GM12872 (cell line): ENCODE measurements at regions not wholly inside any gene's neighbourhood (a gene's known extent, or its start where the extent isn't known, plus 50 kb on each side); places are given as distances from the start of the nearest gene placed in this dataset.

Source experiments
- TF ChIP-seq, protein P1 (sequence below): IDR thresholded peaks from 3 replicates; pipeline ENCODE4 v1.5.1; 2011; ENCODE audit warnings: low read depth, mild to moderate bottlenecking, low read length, moderate library complexity; ENCODE audit not compliant: insufficient read depth

DNA sequence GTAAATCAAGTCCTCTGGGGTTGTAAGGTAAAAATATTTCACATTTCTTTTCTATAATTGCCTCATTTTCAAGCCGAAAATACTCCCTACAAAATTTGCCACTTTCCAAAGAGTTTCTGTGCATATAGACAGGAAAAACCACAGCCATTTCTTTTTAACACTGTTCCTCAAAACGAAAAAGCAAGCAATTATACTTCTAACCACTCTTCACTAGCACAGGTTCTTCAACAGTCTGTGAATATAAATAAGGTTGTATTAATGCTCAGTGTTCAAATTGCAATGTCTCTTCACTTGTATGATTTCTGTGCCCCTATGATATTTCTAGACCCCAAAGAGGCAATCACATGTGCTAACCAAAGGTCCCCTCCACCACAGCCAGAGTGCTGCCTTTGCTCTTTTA lies 206.0 kb downstream of the SIM1 start:
- TF ChIP-seq, protein P1, sequence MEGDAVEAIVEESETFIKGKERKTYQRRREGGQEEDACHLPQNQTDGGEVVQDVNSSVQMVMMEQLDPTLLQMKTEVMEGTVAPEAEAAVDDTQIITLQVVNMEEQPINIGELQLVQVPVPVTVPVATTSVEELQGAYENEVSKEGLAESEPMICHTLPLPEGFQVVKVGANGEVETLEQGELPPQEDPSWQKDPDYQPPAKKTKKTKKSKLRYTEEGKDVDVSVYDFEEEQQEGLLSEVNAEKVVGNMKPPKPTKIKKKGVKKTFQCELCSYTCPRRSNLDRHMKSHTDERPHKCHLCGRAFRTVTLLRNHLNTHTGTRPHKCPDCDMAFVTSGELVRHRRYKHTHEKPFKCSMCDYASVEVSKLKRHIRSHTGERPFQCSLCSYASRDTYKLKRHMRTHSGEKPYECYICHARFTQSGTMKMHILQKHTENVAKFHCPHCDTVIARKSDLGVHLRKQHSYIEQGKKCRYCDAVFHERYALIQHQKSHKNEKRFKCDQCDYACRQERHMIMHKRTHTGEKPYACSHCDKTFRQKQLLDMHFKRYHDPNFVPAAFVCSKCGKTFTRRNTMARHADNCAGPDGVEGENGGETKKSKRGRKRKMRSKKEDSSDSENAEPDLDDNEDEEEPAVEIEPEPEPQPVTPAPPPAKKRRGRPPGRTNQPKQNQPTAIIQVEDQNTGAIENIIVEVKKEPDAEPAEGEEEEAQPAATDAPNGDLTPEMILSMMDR, result no peak

DNA sequence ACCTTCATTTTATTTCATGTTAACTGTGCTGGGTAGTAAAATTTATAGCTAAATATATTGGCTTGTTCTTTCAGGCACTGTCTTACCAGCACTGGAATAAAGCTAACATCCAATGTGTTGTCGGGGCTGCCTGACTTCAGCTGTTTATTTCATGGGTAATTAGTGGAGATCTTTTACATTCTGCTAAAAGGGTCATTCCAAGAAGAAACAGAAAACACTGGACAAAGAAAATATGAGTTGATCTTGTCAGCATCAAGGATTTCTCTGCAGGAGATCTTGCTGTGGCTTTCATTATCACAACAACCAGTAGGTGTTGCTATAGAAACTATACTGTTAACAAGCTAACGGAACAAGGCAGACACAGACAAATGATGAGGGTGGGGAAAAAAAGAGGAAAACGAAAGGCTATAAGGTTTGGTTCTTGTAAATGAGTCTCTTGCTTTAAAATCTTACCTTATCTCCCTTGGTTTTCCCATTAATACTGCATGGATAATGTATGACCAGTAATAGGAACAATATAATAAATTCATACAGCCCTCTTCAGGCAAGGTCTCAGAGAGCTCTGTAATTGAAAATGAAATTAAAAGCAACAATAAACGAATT lies 206.8 kb downstream of the SIM1 start:
- TF ChIP-seq, protein P1, result 0 out of 3 replicates have a peak, but pooled peaks have one; percentile 11

DNA sequence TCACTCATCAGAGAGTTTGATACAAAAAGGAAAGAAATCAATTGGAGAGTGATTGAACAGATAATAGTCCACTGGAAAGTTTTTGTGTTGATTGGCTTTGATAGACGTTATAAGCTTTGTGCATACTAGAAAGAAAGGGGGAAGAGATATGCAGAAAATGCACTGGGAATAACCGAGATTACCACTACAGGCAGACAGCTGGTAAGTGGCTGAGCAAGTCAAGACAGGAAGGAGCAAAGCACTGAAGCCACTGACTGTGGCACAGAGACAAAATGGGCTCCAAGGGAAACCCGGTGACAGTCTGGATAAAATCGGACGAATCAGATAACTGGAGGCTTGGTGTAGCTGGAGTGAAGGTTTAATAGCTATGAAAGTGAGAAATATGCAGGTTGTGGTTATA lies 209.0 kb downstream of the SIM1 start:
- TF ChIP-seq, protein P1, result no peak

DNA sequence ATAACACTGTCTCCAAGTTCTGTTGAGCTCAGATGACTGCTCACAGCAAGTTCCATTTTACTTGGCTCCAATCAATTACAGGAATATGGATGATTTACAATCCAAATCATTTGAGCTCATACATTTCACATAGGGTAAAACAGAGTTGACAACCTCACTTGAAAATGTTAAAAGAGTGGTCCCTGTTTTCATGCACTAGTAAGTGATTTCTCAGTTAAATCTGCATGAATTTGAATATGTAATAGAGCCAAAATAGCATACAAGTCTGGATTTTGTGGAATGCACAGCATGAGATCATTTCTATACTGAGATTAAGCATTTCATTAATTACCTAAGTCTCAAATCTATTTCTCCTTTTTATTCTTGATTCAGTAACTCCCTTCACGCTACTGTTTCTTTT lies 217.6 kb downstream of the SIM1 start:
- TF ChIP-seq, protein P1, result no peak

DNA sequence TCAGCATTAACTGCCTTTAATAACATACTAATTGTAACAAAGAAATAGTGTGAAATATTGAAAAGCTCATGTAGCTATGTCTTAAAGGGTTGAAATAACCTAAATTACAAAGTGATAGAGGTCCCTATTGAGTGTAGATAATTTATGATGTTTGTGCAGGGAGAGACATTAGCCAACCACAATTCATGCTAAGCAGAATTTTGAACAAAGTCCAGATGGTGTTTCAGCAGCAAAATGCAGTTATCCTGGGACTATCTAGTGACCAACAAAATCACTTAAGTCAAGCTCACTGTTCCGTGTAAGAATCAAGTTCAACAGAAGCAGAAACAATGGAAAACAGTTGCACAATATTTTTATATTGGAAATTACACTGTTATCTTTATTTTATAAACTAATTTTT lies 218.5 kb downstream of the SIM1 start:
- TF ChIP-seq, protein P1, result no peak

DNA sequence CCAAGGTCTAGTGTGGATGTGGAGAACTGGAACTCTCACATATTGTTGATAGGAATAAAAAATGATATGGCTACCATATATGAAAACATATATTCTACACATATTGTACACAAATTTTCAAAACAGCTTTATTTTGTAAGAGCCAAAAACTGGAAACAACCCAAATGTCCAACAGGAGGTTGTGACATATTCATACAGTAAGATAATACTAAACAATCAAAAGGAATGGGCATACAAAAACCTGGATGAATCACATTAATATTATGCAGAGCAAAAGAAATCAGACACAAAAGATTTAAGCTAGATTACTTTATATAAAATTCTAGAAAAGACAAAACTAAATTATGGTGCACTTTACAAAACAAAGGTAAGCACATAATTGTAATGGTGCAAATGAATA lies 223.9 kb downstream of the SIM1 start:
- TF ChIP-seq, protein P1, result no peak

DNA sequence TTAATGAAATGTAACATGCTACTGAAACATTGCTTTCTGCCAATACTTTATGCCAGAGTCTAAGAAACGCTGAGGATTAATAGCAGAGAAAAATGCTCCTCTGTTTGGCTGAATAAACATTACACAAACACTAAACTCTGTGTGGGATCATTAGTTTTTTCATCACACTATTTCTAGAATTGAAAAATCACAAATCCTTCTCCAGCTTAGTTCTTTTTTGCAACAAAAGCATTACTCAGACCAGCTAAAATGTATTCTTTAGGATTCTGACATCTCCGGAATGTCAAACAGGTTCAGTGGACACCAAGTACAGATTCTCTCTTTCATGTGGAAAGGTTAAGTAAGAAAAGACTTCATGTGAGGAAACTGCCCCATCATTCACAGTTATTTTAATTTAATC lies 226.9 kb downstream of the SIM1 start:
- TF ChIP-seq, protein P1, result no peak
